DOHH2 (cell line): ENCODE measurements at regions not wholly inside any gene's neighbourhood (a gene's known extent, or its start where the extent isn't known, plus 50 kb on each side); places are given as distances from the start of the nearest gene placed in this dataset.

ENCODE experiments used
- H3F3A ChIP-seq: fragments of 200-600 bp; sonication (generic), shearing (Covaris generic); 2 replicates; pipeline ENCODE4 v1.6.0; 2016; ENCODE audit warnings: antibody characterized with exemption, mild to moderate bottlenecking; ENCODE audit not compliant: control insufficient read depth, insufficient read depth
- H3K27ac ChIP-seq: fragments of 200-600 bp; sonication (generic); 2 replicates; pipeline ENCODE4 v1.5.1; 2014; ENCODE audit warnings: low read depth, mild to moderate bottlenecking, low read length, moderate library complexity
- H3K27me3 ChIP-seq: fragments of 200-600 bp; sonication (generic); 2 replicates; pipeline ENCODE4 v1.6.1; 2014; ENCODE audit warnings: mild to moderate bottlenecking, low read length, mixed read lengths; ENCODE audit not compliant: control insufficient read depth
- H3K36me3 ChIP-seq: fragments of 200-600 bp; sonication (generic); 2 replicates; pipeline ENCODE4 v1.6.1; 2014; ENCODE audit warnings: mild to moderate bottlenecking, low read length, moderate library complexity, mixed read lengths; ENCODE audit not compliant: control insufficient read depth
- H3K4me1 ChIP-seq: fragments of 200-600 bp; sonication (generic); 2 replicates; pipeline ENCODE4 v1.6.1; 2014; ENCODE audit warnings: mild to moderate bottlenecking, low read length, mixed read lengths; ENCODE audit not compliant: control insufficient read depth
- H3K4me2 ChIP-seq: fragments of 200-600 bp; sonication (generic); 2 replicates; pipeline ENCODE4 v1.6.0; 2014; ENCODE audit warnings: mild to moderate bottlenecking, low read length, moderate library complexity
- H3K4me3 ChIP-seq: fragments of 200-600 bp; sonication (generic); 2 replicates; pipeline ENCODE4 v1.5.1; 2014; ENCODE audit warnings: mild to moderate bottlenecking, low read length, mixed read lengths
- H3K79me2 ChIP-seq: fragments of 200-600 bp; sonication (generic); 2 replicates; pipeline ENCODE4 v1.6.1; 2014; ENCODE audit warnings: mild to moderate bottlenecking, low read length, mixed read lengths; ENCODE audit not compliant: control insufficient read depth
- H3K9me2 ChIP-seq: fragments of 200-600 bp; sonication (generic); replicated peaks from 2 replicates; pipeline ENCODE4 v1.6.1; 2014; ENCODE audit warnings: mild to moderate bottlenecking, low read length, mixed read lengths; ENCODE audit not compliant: control insufficient read depth
- H3K9me3 ChIP-seq: fragments of 200-600 bp; sonication (generic); 2 replicates; pipeline ENCODE4 v1.6.1; 2014; ENCODE audit warnings: antibody characterized with exemption, low read length, mixed read lengths; ENCODE audit not compliant: control insufficient read depth, insufficient read depth
- H4K20me1 ChIP-seq: fragments of 200-600 bp; sonication (generic); 2 replicates; pipeline ENCODE4 v1.6.0; 2014; ENCODE audit warnings: low read depth, mild to moderate bottlenecking, antibody characterized with exemption, low read length, moderate library complexity; ENCODE audit not compliant: control insufficient read depth, insufficient read depth
- CTCF ChIP-seq: fragments of 200-600 bp; sonication (generic); IDR thresholded peaks from one replicate; pipeline ENCODE4 v1.5.1; 2014; ENCODE audit warnings: antibody characterized with exemption, mild to moderate bottlenecking, low read depth, low read length; ENCODE audit not compliant: poor library complexity, severe bottlenecking
- EZH2phosphoT487 ChIP-seq: fragments of 200-600 bp; sonication (generic); IDR thresholded peaks from 2 replicates; pipeline ENCODE4 v1.6.1; 2017; ENCODE audit warnings: borderline replicate concordance, mild to moderate bottlenecking, antibody characterized with exemption, low read length, moderate library complexity, mixed read lengths

GRCh38 chr5:4198461-4198860 lies 602.8 kb downstream of the IRX1 start:
- no peaks in the 10 kb centered on the region for H3F3A ChIP-seq
- H3K4me2 ChIP-seq: no peak overlapping the region
- H3K27me3 ChIP-seq: no peaks in the 10 kb centered on the region
- no peak overlapping the region for H3K27ac ChIP-seq
- no peaks in the 10 kb centered on the region for H3K9me2 ChIP-seq
- no peaks in the 10 kb centered on the region for H4K20me1 ChIP-seq
- no peak for TF ChIP-seq CTCF
- no peak for TF ChIP-seq EZH2phosphoT487
- H3K4me1 ChIP-seq: no peaks in the 10 kb centered on the region
- no peaks in the 10 kb centered on the region for H3K79me2 ChIP-seq
- no peak overlapping the region for H3K4me3 ChIP-seq
- no peaks in the 10 kb centered on the region for H3K9me3 ChIP-seq
- H3K36me3 ChIP-seq: no peaks in the 10 kb centered on the region

- H3K4me3 ChIP-seq: no peak overlapping the region
- TF ChIP-seq EZH2phosphoT487 (no peak), CTCF (no peak)
- H3K79me2 ChIP-seq: no peaks in the 10 kb centered on the region
- no peaks in the 10 kb centered on the region for H3K9me2 ChIP-seq
- H3K27me3 ChIP-seq: no peaks in the 10 kb centered on the region
- no peaks in the 10 kb centered on the region for H3F3A ChIP-seq
- H3K9me3 ChIP-seq: no peaks in the 10 kb centered on the region
- no peaks in the 10 kb centered on the region for H3K4me1 ChIP-seq
- no peaks in the 10 kb centered on the region for H3K36me3 ChIP-seq
- H4K20me1 ChIP-seq: no peaks in the 10 kb centered on the region
- no peak overlapping the region for H3K4me2 ChIP-seq
- no peak overlapping the region for H3K27ac ChIP-seq
Measured at GRCh38 chr5:4199049-4199841, 603.6 kb downstream of the IRX1 start.

GRCh38 chr5:4203146-4203545 lies 607.5 kb downstream of the IRX1 start:
- H3K36me3 ChIP-seq: no peaks in the 10 kb centered on the region
- no peak overlapping the region for H3K4me2 ChIP-seq
- no peaks in the 10 kb centered on the region for H3K27me3 ChIP-seq
- TF ChIP-seq CTCF: no peak
- no peak for TF ChIP-seq EZH2phosphoT487
- no peaks in the 10 kb centered on the region for H3K9me2 ChIP-seq
- no peaks in the 10 kb centered on the region for H3K4me1 ChIP-seq
- no peaks in the 10 kb centered on the region for H3F3A ChIP-seq
- no peak overlapping the region for H3K4me3 ChIP-seq
- no peaks in the 10 kb centered on the region for H4K20me1 ChIP-seq
- peaks cover 5% of the 10 kb centered on the region; the same call in 1 of the 2 replicates for H3K9me3 ChIP-seq
- H3K79me2 ChIP-seq: no peaks in the 10 kb centered on the region
- H3K27ac ChIP-seq: no peak overlapping the region
